HFF-Myc (cell line): ENCODE measurements at regions not wholly inside any gene's neighbourhood (a gene's known extent, or its start where the extent isn't known, plus 50 kb on each side); places are given as distances from the start of the nearest gene placed in this dataset.

Source experiments
- DNase-seq: peaks from one replicate; pipeline ENCODE4 v3.0.0-alpha.2; 2011; ENCODE audit warnings: low read depth; ENCODE audit errors: extremely low read depth
- H3K4me3 ChIP-seq: replicated peaks from 2 replicates; pipeline ENCODE4 v1.5.1; 2011; ENCODE audit warnings: low read depth, mild to moderate bottlenecking, control low read depth, low read length
- TF ChIP-seq, protein P1 (sequence below): IDR thresholded peaks from 2 replicates; pipeline ENCODE4 v1.5.1; 2012; ENCODE audit warnings: mild to moderate bottlenecking, low read depth, low read length, control low read depth; ENCODE audit errors: missing control alignments

DNA sequence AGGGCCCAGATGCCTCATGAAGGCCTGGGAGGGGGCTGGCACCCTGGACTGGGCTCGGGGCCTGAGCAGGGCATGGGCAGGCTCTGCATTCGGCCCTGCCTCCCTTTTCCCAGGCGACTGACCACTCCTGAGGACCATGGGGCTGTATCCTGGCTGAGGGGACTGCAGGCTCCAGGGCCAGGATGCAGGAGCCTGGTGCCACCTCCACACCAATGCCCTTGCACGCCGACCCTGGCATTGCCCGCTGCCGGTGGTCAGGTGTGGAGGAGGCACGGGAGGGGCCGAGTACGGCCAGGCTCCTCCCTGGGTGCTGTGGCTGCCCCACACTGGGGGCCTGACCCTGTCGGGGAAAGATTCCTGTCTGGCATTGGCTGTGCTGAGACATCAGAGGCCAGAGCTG, 128.9 kb downstream of the SIK1 start:
- no peak for DNase-seq
- TF ChIP-seq, protein P1, sequence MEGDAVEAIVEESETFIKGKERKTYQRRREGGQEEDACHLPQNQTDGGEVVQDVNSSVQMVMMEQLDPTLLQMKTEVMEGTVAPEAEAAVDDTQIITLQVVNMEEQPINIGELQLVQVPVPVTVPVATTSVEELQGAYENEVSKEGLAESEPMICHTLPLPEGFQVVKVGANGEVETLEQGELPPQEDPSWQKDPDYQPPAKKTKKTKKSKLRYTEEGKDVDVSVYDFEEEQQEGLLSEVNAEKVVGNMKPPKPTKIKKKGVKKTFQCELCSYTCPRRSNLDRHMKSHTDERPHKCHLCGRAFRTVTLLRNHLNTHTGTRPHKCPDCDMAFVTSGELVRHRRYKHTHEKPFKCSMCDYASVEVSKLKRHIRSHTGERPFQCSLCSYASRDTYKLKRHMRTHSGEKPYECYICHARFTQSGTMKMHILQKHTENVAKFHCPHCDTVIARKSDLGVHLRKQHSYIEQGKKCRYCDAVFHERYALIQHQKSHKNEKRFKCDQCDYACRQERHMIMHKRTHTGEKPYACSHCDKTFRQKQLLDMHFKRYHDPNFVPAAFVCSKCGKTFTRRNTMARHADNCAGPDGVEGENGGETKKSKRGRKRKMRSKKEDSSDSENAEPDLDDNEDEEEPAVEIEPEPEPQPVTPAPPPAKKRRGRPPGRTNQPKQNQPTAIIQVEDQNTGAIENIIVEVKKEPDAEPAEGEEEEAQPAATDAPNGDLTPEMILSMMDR: no peak

DNA sequence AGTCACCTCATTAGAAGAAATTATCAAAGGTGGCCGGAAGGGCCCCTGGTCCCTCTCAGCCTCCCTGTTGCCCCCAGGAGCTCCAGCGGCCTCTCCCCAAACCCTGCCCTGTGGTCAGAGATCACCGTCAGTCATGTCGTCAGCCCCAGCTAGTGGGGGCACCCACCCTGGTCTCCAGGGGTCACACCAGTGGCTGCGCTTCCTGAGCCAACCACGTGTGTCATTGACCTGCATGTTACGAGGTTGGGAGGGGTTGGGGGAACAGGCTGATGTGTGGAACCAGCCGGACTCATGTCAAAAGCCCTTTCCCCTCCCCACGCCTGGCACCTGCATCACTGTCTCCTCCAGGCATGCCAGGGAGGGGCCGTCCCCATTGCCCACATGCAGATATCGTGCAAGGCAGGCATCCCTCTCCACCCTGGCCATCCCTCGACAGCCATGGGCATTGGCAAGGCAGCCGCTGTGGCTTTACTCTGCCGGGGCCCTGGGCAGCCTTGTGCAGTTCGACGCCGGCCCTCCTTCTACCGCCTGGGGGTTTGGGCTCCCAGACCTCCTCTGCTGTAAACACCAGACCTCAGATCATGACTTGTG, 128.7 kb downstream of the CRYAA start:
- no peak overlapping the region for H3K4me3 ChIP-seq
- TF ChIP-seq, protein P1: no peak
- no peak for DNase-seq

More for the DNA sequence above, 128.9 kb downstream of the SIK1 start:
- H3K4me3 ChIP-seq: no peak overlapping the region

DNA sequence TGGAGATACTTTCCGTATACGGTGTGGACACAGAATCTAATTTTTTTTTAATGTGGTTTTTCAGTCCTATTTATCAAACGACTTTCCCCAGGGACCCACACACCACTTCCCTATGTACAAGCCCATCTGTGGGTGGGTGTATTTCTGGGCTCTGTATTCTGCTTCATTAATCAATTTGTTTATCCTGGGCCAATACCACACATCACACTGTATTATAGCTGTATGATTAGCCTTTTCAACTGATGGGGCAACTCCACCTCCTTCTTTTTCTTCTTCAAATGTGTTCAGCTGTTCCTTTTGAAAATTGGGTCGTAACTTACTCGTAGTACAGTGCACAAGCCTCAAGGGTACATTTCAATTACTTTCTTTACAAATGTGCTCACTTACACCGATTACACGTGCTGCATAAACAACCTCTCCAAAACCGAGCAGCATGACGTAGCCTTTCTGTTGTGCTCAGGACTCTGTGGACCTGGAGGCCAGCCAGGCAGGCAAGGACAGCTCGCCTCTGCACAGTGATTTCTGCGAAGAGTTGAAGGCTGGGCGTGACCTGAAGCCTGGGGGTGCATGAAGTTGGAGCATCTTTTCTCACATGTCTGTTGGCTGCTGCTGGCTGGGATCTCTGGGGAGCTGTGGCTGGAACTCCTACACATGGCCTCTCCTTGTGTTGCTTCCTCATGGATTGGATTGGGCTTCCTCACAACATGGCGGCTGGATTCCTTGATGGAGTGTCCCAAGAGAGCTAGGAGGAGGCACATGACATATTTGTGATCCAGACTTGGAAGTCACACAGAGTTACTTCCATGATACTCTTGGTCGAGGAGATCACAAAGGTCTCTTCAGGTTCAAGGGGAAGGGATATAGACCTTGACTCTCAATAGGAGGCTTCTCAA, 126.5 kb downstream of the CRYAA start:
- TF ChIP-seq, protein P1: no peak
- no peak for DNase-seq
- H3K4me3 ChIP-seq: no peak overlapping the region

DNA sequence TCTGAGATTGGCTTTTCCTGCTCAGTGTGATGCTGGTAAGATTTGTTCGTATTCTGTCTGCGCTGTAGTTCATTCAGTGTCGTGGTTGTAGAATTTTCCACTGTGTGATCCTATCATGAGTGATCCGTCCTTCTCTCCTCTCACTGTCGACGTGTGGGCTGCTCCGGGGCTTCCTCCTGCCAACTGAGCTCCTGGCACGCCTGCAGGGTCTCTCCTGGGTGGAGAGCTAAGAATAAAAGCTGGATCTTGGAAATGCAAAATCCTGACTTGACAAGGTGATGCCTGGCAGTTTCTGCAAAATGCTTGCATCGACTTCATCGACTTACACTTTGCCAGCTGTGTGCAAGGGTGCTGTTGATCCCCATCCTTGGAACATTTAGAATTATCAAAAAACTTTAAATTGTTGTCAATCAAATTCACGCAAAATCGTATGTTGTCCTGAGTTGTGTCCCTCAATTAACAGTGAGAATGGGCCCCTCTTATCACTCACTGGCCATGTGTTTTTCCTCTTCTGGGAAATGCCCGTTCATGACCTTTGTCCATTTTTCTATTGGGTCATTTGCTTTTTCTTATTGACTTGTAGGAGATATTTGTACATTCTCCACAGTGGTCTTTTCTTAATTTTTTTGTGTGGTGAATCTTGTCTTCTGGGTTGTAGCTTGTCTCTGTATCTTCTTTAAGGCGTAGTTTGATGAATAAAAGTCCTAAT, 125.5 kb downstream of the CRYAA start:
- no peak overlapping the region for H3K4me3 ChIP-seq
- no peak for DNase-seq
- TF ChIP-seq, protein P1: no peak

DNA sequence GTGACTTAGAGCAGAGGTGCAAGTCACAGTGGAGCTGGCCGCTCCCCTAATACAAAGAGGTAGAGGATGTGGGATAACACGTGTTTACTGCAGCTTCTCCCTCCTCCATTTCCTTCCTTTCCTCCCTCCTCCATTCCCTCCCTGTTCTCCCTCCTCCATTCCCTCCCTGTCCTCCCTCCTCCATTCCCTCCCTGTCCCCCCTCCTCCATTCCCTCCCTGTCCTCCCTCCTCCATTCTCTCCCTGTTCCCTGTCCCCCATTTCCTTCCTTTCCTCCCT, 124.0 kb downstream of the CRYAA start:
- DNase-seq: no peak
- TF ChIP-seq, protein P1: no peak
- H3K4me3 ChIP-seq: no peak overlapping the region

DNA sequence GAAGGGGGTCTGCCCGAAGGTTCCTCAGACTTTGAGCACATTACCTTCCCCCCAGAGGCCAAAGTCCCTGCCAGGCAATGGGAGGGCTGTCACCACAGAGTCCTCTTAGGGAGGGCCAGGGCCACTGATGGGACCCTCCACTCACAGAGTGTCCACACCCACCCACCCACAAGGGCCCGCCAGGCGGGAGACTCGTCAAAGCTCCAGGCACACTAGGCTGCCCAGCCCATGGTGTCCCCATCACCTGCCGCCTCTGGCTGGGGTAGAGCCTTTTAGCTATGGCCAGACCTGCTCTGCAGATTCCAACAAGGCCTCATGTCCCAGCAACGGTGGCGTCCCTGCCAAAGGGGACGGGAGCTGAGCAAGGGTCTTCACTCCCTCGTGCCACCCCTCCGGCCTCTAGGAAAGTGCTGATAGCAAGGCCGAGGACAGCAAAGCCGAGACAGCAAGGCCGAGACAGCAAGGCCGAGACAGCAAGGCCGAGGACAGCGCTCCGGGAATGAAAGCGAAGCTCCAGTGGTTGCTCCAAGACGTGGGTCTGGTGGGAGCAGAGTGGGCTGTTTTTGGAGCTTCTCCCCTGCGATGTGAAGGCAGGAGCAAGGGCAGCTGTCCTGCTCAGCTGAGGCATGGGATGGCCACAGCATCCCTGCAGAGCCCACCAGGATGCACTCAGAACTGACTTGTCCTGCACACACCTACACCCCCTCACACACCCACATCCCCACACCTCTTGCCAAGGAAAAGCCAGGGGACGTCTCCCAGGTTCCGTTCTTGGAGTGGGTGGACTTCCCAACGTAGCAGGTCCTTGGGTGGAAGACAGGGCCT, 123.4 kb downstream of the CRYAA start:
- H3K4me3 ChIP-seq: no peak overlapping the region
- no peak for DNase-seq
- TF ChIP-seq, protein P1: no peak
